Rectal smooth muscle tissue (tissue), 1 donor: ENCODE measurements at regions not wholly inside any gene's neighbourhood (a gene's known extent, or its start where the extent isn't known, plus 50 kb on each side); places are given as distances from the start of the nearest gene placed in this dataset.

Experiments used
- H3K27ac ChIP-seq: one replicate; pipeline ENCODE4 v1.7.0; 2013; ENCODE audit warnings: low read depth, low read length, inconsistent platforms
- H3K27me3 ChIP-seq: one replicate; pipeline ENCODE4 v1.7.0; 2013; ENCODE audit warnings: low read length; ENCODE audit not compliant: control insufficient read depth, insufficient read depth
- H3K36me3 ChIP-seq: one replicate; pipeline ENCODE4 v1.7.0; 2013; ENCODE audit warnings: low read length; ENCODE audit not compliant: control insufficient read depth, insufficient read depth
- H3K4me1 ChIP-seq: one replicate; pipeline ENCODE4 v1.7.0; 2013; ENCODE audit warnings: low read length; ENCODE audit not compliant: control insufficient read depth, insufficient read depth
- H3K4me3 ChIP-seq: one replicate; pipeline ENCODE4 v1.7.0; 2013; ENCODE audit warnings: low read length
- H3K9ac ChIP-seq: one replicate; pipeline ENCODE4 v1.7.0; 2013; ENCODE audit warnings: low read length

GRCh38 chr3:8197384-8197783, 304.2 kb upstream of the LMCD1 start:
- Histone ChIP-seq H3K4me3 (no peak overlapping the region), H3K36me3 (no peaks in the 10 kb centered on the region), H3K9ac (no peak overlapping the region), H3K27me3 (no peaks in the 10 kb centered on the region), H3K4me1 (no peaks in the 10 kb centered on the region), H3K27ac (no peak overlapping the region)

- Histone ChIP-seq H3K36me3 (no peaks in the 10 kb centered on the region), H3K4me3 (no peak overlapping the region), H3K27me3 (no peaks in the 10 kb centered on the region), H3K27ac (no peak overlapping the region), H3K4me1 (no peaks in the 10 kb centered on the region), H3K9ac (no peak overlapping the region)
These were observed 303.0 kb upstream of the LMCD1 start for GRCh38 chr3:8198605-8199004.

- H3K36me3 ChIP-seq, result no peaks in the 10 kb centered on the region
- no peak overlapping the region for H3K27ac ChIP-seq
- H3K27me3 ChIP-seq, result no peaks in the 10 kb centered on the region
- no peak overlapping the region for H3K4me3 ChIP-seq
- no peak overlapping the region for H3K9ac ChIP-seq
- H3K4me1 ChIP-seq, result no peaks in the 10 kb centered on the region
These were observed 300.6 kb upstream of the LMCD1 start for GRCh38 chr3:8200996-8201395.

GRCh38 chr3:8201886-8202285, 299.7 kb upstream of the LMCD1 start:
- H3K4me3 ChIP-seq, result no peak overlapping the region
- H3K9ac ChIP-seq, result no peak overlapping the region
- H3K4me1 ChIP-seq, result no peaks in the 10 kb centered on the region
- no peaks in the 10 kb centered on the region for H3K36me3 ChIP-seq
- no peaks in the 10 kb centered on the region for H3K27me3 ChIP-seq
- no peak overlapping the region for H3K27ac ChIP-seq

GRCh38 chr3:8204331-8204730, 297.3 kb upstream of the LMCD1 start:
- Histone ChIP-seq H3K27me3 (no peaks in the 10 kb centered on the region), H3K36me3 (no peaks in the 10 kb centered on the region), H3K9ac (no peak overlapping the region), H3K4me1 (no peaks in the 10 kb centered on the region), H3K4me3 (no peak overlapping the region), H3K27ac (no peak overlapping the region)

GRCh38 chr3:8204853-8205650, 296.6 kb upstream of the LMCD1 start:
- no peak overlapping the region for H3K9ac ChIP-seq
- H3K36me3 ChIP-seq, result no peaks in the 10 kb centered on the region
- H3K27me3 ChIP-seq, result no peaks in the 10 kb centered on the region
- H3K27ac ChIP-seq, result no peak overlapping the region
- H3K4me1 ChIP-seq, result no peaks in the 10 kb centered on the region
- no peak overlapping the region for H3K4me3 ChIP-seq

- H3K4me3 ChIP-seq, result no peak overlapping the region
- H3K36me3 ChIP-seq, result no peaks in the 10 kb centered on the region
These were observed 295.7 kb upstream of the LMCD1 start for GRCh38 chr3:8205881-8206280.

GRCh38 chr3:8206971-8207617, 294.5 kb upstream of the LMCD1 start:
- no peak overlapping the region for H3K9ac ChIP-seq
- H3K27me3 ChIP-seq, result no peaks in the 10 kb centered on the region
- H3K4me3 ChIP-seq, result no peak overlapping the region
- no peaks in the 10 kb centered on the region for H3K4me1 ChIP-seq
- no peak overlapping the region for H3K27ac ChIP-seq
- no peaks in the 10 kb centered on the region for H3K36me3 ChIP-seq

More at GRCh38 chr3:8205881-8206280, 295.7 kb upstream of the LMCD1 start:
- Histone ChIP-seq H3K4me1 (no peaks in the 10 kb centered on the region), H3K27me3 (no peaks in the 10 kb centered on the region), H3K27ac (no peak overlapping the region), H3K9ac (no peak overlapping the region)

GRCh38 chr3:8210882-8211341, 290.7 kb upstream of the LMCD1 start:
- H3K27ac ChIP-seq, result no peak overlapping the region

GRCh38 chr3:8212794-8213193, 288.8 kb upstream of the LMCD1 start:
- H3K36me3 ChIP-seq, result no peaks in the 10 kb centered on the region
- no peaks in the 10 kb centered on the region for H3K27me3 ChIP-seq
- H3K27ac ChIP-seq, result no peak overlapping the region

More at GRCh38 chr3:8210882-8211341, 290.7 kb upstream of the LMCD1 start:
- H3K36me3 ChIP-seq, result no peaks in the 10 kb centered on the region
- no peak overlapping the region for H3K4me3 ChIP-seq
- no peaks in the 10 kb centered on the region for H3K27me3 ChIP-seq
- no peaks in the 10 kb centered on the region for H3K4me1 ChIP-seq
- H3K9ac ChIP-seq, result no peak overlapping the region

GRCh38 chr3:8213286-8213685, 288.3 kb upstream of the LMCD1 start:
- H3K27me3 ChIP-seq, result no peaks in the 10 kb centered on the region
- H3K9ac ChIP-seq, result no peak overlapping the region
- H3K4me1 ChIP-seq, result no peaks in the 10 kb centered on the region
- no peaks in the 10 kb centered on the region for H3K36me3 ChIP-seq
- no peak overlapping the region for H3K4me3 ChIP-seq
- H3K27ac ChIP-seq, result no peak overlapping the region

More at GRCh38 chr3:8212794-8213193, 288.8 kb upstream of the LMCD1 start:
- H3K4me1 ChIP-seq, result no peaks in the 10 kb centered on the region
- no peak overlapping the region for H3K9ac ChIP-seq
- H3K4me3 ChIP-seq, result no peak overlapping the region

- no peaks in the 10 kb centered on the region for H3K4me1 ChIP-seq
- no peak overlapping the region for H3K27ac ChIP-seq
- no peaks in the 10 kb centered on the region for H3K36me3 ChIP-seq
- no peak overlapping the region for H3K4me3 ChIP-seq
- H3K27me3 ChIP-seq, result no peaks in the 10 kb centered on the region
- no peak overlapping the region for H3K9ac ChIP-seq
These were observed 285.8 kb upstream of the LMCD1 start for GRCh38 chr3:8215821-8216220.
